ENCODE measurements at regions not wholly inside any gene's neighbourhood (a gene's known extent, or its start where the extent isn't known, plus 50 kb on each side); places are given as distances from the start of the nearest gene placed in this dataset.
A peak's percentile ranks its signal among the peaks of the same experiment; 100 is the strongest.

DNA sequence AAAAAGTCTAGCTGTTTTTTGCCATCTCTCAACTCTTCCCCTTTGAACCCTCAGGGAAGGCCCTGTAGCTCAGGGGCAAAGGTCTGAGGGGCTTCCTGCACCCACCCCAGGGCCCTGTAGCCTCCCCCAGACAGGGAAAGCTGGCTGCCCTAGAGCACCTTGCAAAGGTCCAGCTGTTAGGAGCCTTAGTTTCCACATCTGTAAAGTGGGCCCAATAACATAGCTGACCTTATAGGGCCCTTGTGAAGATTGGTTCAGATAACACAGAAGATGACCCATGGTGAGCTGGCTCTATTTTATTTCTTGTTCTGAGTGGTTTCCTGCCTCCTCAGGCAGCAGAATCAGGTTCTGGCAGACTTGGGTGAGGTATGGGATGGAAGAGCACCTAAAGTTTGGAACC lies 55.2 kb upstream of the SMAD6 start:
- Histone ChIP-seq H3K4me1 (peaks cover 29 to 59% (median 42%) of the 10 kb centered on the region in 4 donors), H3K9me3 (no peaks in the 10 kb centered on the region), H3K4me3 (peak overlapping the region in 2 of 4 donors; percentile 10 to 15), H3K36me3 (no peaks in the 10 kb centered on the region), H3K27me3 (no peaks in the 10 kb centered on the region), H3K27ac (peak overlapping the region; percentile 76 to 89 (median 85))
- ATAC-seq (ENCODE audit: low FRiP score in 2 of 2) (no peak), DNase-seq (no peak)
- TF ChIP-seq CTCF (IDR thresholded peaks at IDR 0.05) = no peak
- TF ChIP-seq POLR2AphosphoS5 (IDR thresholded peaks at IDR 0.05) = no peak
- TF ChIP-seq POLR2A (IDR thresholded peaks at IDR 0.05) = no peak
- TF ChIP-seq EP300 (IDR thresholded peaks at IDR 0.05) = no peak

DNA sequence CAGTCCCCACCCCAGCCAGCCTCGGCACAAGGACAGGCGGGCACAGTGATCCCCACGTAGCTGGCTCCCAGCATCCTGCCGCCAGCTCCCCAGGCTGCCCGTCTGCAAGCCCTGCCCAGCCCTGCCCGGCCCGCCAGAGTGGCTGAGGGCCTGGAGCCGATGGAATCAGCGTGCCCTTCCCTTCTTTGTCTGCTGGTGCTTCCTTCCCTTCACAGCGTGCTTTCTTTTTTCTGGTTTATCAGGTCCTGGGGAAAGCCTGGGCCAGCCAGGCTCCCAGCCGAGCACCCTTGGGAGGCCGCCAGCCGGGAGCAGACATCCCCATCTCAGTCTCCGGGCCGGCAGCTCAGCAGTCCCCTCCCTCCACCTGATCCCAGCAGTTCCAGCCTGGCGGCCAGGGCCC lies 54.7 kb upstream of the SMAD6 start:
- WGBS, 2 donors = 27 to 67% methylated on average over 12 to 16 of the region's 16 CpGs
- Histone ChIP-seq H3K4me1 (peaks cover 26 to 60% (median 38%) of the 10 kb centered on the region in 4 donors), H3K27me3 (no peaks in the 10 kb centered on the region), H3K36me3 (no peaks in the 10 kb centered on the region), H3K4me3 (no peak overlapping the region), H3K9me3 (no peaks in the 10 kb centered on the region), H3K27ac (peak overlapping the region; percentile 76 to 89 (median 85))
- DNase-seq (peak; percentile 28 to 76), ATAC-seq (ENCODE audit: low FRiP score in 2 of 2) (peak in 1 of 2 donors; percentile 15)
- TF ChIP-seq POLR2AphosphoS5 (IDR thresholded peaks at IDR 0.05) = peak; percentile 34 to 64
- TF ChIP-seq EP300 (IDR thresholded peaks at IDR 0.05) = peak in 1 of 4 donors; percentile 13
- peak in 1 of 4 donors; percentile 40 for TF ChIP-seq POLR2A (IDR thresholded peaks at IDR 0.05)
- TF ChIP-seq CTCF (IDR thresholded peaks at IDR 0.05) = no peak

GRCh38 chr15:66648588-66648987 lies 53.4 kb upstream of the SMAD6 start:
- Histone ChIP-seq H3K4me3 (no peak overlapping the region), H3K27ac (peak overlapping the region; percentile 76 to 89 (median 85)), H3K27me3 (no peaks in the 10 kb centered on the region), H3K36me3 (no peaks in the 10 kb centered on the region), H3K4me1 (peaks cover 21 to 60% (median 32%) of the 10 kb centered on the region in 4 donors), H3K9me3 (no peaks in the 10 kb centered on the region)
- DNase-seq = no peak
- no peak for ATAC-seq (ENCODE audit: low FRiP score in 2 of 2)
- 73 to 82% methylated on average over 3 of the region's 3 CpGs for WGBS, 2 donors
- TF ChIP-seq EP300 (IDR thresholded peaks at IDR 0.05) (no peak), CTCF (IDR thresholded peaks at IDR 0.05) (no peak), POLR2A (IDR thresholded peaks at IDR 0.05) (no peak), POLR2AphosphoS5 (IDR thresholded peaks at IDR 0.05) (no peak)

GRCh38 chr15:66649235-66649984 lies 52.6 kb upstream of the SMAD6 start:
- no peaks in the 10 kb centered on the region for H3K27me3 ChIP-seq
- no peak for TF ChIP-seq POLR2A (IDR thresholded peaks at IDR 0.05)
- no peak for TF ChIP-seq CTCF (IDR thresholded peaks at IDR 0.05)
- no peak for TF ChIP-seq POLR2AphosphoS5 (IDR thresholded peaks at IDR 0.05)
- TF ChIP-seq EP300 (IDR thresholded peaks at IDR 0.05) = no peak
- no peaks in the 10 kb centered on the region for H3K9me3 ChIP-seq
- WGBS, 2 donors = 68 to 74% methylated on average over 8 to 9 of the region's 9 CpGs
- no peak for ATAC-seq (ENCODE audit: low FRiP score in 2 of 2)
- peak overlapping the region; percentile 57 to 89 (median 77) for H3K27ac ChIP-seq
- no peaks in the 10 kb centered on the region for H3K36me3 ChIP-seq
- peaks cover 21 to 66% (median 31%) of the 10 kb centered on the region in 4 donors for H3K4me1 ChIP-seq
- H3K4me3 ChIP-seq = no peak overlapping the region
- DNase-seq = no peak

DNA sequence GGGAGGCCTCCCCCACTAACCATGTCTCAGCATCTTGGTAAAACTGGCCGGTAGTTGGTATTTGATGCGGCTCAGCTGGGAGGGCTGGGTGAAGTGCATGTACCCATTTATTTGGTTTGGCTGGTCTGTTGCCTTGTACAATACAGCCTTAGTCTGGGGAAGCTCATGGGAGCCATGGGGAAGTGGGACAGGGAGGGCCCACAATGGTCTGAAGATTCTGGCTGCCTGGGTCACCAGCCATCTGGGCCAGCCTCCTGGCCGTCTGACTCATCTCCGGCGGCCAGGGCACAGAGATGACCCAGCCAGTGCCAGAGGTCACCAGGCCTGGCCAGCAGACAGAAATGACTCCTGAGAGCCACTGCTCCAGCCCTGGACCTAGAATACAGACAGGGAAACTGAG lies 51.6 kb upstream of the SMAD6 start:
- DNase-seq (peak; percentile 68 to 73), ATAC-seq (ENCODE audit: low FRiP score in 2 of 2) (peak; percentile 2 to 85)
- Histone ChIP-seq H3K36me3 (no peaks in the 10 kb centered on the region), H3K4me1 (peaks cover 28 to 70% (median 37%) of the 10 kb centered on the region in 4 donors), H3K4me3 (no peak overlapping the region), H3K27me3 (no peaks in the 10 kb centered on the region), H3K27ac (peak overlapping the region; percentile 57 to 89 (median 77)), H3K9me3 (no peaks in the 10 kb centered on the region)
- TF ChIP-seq POLR2AphosphoS5 (IDR thresholded peaks at IDR 0.05) = no peak
- TF ChIP-seq EP300 (IDR thresholded peaks at IDR 0.05) = peak in 1 of 4 donors; percentile 12
- 39 to 78% methylated on average over 4 to 5 of the region's 5 CpGs for WGBS, 2 donors

All from upper lobe of left lung (tissue), 6 donors.